ENCODE measurements at regions not wholly inside any gene's neighbourhood (a gene's known extent, or its start where the extent isn't known, plus 50 kb on each side); places are given as distances from the start of the nearest gene placed in this dataset.
A peak's percentile ranks its signal among the peaks of the same experiment; 100 is the strongest.

DNA sequence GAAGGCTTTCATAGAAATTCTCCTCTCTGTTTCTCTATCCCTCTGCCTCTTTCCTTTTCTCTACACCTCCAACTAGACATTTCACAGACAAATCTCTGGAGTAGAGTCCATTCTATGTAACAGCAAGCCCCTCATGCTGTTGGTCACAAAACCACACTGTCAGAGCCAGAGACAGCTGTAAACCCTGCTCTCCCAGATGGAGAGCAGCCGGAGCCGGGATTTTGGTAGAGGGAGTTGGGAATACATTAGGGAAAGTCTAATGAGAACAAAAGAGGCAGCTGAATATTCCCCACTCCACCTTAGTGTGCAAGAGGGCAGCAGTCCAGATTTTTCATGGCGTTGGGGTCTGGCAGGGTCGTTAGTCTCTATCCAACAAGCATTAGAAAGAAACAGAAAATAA is 68.3 kb upstream of the EDN1 start:
- no peak for DNase-seq (ENCODE audit: low read depth in 4 of 4, low spot score in 2 of 4)

DNA sequence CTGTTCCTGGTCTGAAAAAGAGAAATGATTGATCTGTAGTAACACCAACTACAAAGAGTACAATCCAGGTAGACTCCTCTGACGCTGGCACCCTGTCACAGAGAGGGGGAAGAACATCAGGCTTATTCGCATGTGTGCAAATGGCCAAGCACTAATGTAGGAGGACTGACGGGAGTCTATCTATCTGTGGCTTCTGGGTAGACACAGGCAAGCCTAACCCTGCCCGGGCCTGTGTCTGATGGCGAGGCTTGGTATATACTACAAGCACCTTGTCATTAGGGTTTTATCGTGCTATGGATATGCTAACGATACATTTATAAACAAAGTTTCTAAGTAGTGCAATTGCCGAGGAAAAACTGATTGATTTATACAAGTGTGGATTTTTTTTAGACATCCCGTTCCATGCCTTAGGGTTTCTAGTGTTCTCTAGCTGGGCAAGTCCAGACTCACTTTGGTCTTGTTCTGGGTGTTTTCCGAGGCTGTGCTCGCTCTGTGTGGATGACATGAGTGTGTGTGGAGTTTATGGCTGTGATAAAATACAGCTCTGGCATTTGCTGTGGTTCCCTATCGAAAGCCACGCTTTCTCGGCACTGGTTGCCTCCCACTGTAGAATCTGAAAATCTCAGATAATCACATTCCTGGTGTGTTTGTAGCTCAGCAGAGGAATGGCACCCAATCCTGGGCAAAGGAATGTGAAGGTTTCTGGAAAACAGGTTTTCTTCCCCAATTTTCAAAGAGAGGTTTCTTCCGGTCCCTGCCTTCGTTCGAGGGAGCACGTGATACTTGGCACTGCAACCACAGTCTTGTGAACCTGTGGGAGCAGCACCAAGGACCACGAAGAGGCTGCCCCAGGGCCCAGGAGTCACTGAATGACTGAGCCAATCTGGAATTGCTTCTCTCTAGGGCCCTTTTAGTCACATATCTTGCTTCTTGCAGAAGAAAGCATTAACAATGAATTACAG is 67.5 kb upstream of the EDN1 start:
- no peak for DNase-seq (ENCODE audit: low read depth in 4 of 4, low spot score in 2 of 4)

DNA sequence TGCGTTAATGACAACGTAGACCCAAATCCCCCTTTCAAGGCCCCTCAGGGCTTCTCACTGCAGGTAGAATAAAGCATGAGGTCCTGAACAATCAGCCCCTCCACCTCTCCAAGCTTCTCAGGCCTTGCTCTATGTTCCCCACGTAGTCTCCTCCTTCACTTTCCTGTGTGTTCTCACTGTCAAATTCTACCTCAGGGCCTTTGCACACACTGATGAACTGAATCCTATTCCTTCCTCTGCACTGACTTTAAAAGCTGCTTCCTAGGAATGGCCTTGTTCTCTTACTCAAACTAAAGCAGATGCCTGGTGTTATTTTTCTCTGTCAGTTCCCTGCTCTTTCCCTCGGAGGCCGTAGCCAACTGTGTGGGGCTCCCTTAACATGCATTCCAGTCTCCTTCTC is 66.8 kb upstream of the EDN1 start:
- no peak for DNase-seq (ENCODE audit: low read depth in 4 of 4, low spot score in 2 of 4)

DNA sequence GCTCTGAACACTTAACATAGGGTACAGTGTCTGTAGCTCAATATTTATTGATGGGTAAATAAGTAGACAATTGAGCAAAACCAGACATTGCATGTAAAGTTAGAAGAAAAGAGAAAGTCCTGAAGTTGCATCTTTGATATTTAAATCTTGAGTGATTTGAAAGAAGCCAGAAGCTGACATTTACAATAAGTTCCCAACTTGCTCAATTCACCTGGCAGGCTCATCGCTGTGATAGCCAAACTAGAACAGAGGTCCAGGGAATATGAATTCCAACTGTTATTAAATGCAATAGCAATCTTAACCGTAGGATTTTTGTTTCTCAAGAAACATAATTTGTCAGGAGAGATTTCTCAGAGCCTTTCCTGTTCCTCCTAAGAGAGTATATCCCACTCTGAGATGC is 65.9 kb upstream of the EDN1 start:
- no peak for DNase-seq (ENCODE audit: low read depth in 4 of 4, low spot score in 2 of 4)

DNA sequence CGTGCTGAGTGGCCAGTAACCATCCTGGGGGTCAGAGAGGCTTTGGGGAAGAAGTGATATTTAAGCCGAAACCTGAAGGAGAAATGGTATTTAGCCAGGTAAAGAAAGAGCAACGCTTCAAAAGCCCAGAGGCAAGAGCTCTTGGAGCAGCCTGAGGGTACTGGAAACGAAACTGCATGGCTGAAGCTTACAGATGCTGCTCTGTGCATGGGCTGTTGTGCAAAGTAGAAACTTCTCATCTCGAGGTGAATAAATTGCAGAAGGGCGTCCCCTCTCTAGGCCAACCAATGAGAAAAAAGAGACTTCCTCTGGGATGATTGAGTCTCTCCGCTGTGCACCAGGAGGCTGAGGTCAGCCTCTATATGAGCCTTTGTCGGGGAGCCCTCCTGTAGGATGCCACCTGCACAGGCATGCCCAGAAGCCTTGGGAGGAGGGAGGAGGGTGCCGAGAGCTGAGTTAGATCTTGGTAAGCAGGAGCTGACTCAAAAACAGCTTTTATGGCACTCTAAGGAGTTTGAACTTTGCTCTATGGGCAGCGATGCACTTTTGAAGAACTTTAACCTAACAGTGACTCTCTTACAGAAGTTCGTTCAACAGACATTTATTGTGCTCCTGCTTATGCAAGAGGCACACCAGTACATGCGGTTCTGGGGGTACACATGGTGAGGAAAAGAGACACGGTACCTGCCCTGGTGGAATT is 61.6 kb upstream of the EDN1 start:
- no peak for DNase-seq (ENCODE audit: low read depth in 4 of 4, low spot score in 2 of 4)

DNA sequence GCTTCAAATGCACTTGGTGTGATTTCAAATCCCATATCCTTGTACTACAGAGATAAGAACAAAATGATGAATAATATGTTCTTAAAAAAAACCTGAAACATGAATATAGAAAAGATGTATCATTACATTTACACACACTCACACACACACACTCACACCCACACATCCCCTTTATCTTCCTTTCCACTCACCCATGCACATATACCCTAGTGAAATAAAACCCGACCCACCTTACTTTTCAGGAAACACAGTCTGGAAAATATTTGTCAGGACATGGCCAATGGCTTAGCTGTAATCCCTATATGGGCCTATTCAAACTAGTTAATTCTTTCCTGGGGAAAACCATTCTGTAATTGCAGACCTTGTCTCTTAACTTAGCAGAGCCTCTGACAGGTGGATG is 60.8 kb upstream of the EDN1 start:
- no peak for DNase-seq (ENCODE audit: low read depth in 4 of 4, low spot score in 2 of 4)

DNA sequence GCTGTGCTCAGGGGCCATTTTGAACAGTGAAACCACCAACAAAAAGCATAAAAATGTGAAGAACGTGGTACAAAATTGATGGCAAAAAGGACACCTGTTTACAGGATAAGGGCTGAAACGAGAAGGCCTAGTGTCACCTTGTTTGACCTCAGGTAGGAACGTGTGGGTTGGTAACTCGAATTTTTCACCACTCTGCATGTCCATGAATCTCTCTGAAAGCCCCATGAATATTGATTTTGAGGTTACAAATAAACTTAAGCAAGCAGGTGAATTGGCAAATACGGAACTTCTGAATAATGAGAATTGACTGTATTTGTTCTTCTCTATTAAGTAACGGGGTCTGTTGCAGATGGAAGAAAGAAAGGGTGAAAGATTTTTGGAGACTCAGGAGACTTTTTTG is 59.6 kb upstream of the EDN1 start:
- no peak for DNase-seq (ENCODE audit: low read depth in 4 of 4, low spot score in 2 of 4)

DNA sequence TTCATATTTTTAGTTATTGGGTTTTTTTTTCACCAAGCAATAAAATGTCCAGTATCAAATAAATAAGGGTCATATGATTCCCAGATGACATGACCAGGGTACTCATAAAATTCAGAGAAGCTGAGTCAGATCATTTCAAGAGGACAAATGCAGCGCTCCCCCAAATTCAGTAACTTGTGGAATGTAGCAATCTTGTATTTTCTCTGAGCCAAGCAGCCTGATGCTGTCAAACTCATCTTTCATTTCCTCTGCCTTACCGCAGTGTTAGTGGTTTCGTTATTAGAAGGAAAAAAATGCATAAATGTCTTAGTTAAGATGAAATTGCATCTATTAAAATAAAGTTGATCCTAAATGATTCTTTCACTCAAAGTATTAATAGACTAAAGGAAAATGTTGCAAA is 57.8 kb upstream of the EDN1 start:
- DNase-seq (ENCODE audit: low read depth in 4 of 4, low spot score in 2 of 4) = no peak

DNA sequence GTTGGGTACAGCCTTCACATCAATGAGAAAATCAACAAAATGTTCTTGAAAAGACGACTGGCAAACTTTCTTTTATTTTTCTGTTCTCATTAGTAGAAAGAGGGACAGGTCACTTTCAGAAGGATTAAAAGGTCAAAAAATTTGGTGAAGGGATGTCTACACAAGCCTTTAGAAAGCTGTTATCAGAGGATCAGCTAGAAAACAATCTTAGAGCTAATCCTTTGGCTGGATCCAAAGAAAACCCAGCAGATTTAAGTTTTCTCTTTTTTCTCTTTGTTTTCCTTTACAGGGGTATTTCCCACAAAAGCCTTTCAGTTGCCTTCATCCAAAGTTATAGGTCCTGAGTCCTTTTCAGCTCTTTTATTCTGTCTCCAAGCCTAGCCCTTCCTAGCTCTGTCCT is 57.3 kb upstream of the EDN1 start:
- DNase-seq (ENCODE audit: low read depth in 4 of 4, low spot score in 2 of 4) = no peak

DNA sequence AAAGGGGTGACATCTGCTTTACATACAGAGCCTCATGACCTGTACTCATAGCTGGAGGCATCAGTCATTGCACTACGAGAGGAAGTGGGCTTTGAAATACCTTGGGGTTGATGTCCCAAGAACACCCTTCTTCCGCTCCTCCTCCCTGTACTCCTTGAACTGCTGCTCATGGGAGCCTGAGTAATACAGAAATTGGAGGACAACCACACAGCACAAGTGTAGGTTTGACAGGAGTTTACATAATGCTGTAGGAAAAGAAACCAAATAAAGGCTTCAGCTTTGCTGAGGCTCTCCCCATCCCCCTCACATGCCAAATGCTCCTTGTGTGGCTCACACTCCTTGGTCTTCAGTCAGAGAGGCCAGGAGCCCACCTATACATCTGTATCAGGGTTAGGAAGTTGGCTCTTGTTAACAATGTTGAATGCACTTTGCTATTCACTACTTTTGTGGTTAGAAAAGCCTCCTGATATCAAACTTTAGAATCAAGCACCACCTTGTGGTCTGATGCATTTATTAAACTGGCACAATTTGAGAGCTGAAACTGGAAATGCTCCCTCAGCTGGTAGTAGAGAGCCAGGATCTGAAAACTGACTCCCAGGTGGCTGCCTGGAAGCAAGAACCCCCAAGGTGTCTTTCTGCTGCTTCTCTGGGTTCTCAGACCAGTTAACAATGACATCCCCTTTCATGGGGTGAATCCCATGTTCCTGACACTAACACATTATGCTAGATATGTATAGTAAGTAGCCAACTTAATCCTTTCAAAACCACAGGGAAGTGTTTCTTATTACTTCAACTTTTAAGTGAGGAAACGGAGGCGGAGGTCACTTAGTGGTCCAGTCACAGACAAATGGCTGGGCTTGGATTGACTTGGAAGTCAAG is 56.2 kb upstream of the EDN1 start:
- DNase-seq (ENCODE audit: low read depth in 4 of 4, low spot score in 2 of 4) = peak; percentile 46 to 81 (median 56)

DNA sequence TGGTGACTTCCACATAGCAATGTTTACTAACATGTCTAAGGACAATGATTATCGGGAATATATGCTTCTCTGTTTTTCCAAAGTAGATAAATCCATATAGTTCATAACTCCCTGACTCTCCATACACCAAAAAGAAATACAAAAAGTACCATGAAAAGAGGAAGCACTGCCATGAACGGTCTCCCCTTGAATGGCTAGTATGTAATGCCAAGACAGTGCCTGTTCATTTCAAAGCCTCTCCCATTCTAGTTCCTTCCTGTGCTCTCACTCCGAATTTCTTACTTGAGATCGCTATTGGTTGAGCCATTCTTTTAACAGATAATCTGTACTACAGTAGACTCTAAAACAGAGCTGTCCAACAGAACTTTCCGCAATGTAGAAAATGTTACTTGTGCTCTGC is 54.8 kb upstream of the EDN1 start:
- DNase-seq (ENCODE audit: low read depth in 4 of 4, low spot score in 2 of 4) = no peak

DNA sequence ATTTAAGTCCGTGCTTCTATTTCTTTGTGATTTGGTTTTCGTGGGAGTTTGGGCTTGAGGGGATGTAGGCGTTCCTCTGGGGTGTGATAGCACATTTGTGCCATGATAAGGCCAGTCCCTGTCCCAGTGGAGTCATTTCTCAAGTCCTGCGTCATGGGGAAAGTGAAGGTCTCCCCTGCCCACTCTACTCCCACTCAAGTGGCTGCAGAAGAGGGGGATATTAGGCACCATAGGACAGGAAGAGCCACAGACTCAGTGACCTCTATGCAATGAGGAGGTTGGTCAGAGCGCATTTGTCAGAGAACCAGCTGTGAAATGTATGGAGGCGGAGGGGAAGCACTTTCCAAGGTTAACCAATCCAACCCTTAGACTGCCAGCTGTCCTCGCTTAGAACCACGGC is 51.9 kb upstream of the EDN1 start:
- DNase-seq (ENCODE audit: low read depth in 4 of 4, low spot score in 2 of 4) = no peak
